Keratinocyte (primary cell): ENCODE measurements at regions not wholly inside any gene's neighbourhood (a gene's known extent, or its start where the extent isn't known, plus 50 kb on each side); places are given as distances from the start of the nearest gene placed in this dataset.

Experiments used
- DNase-seq: peaks from one replicate; pipeline ENCODE4 v3.0.0-alpha.2; 2011; ENCODE audit warnings: low read depth, missing footprints, low spot score
- FAIRE-seq: peaks from 2 replicates; lab custom pipeline; 2011; peaks lifted over from hg19 to GRCh38; lab: Jason Lieb, UNC
- H2AFZ ChIP-seq: 2 replicates; pipeline ENCODE4 v1.6.0; 2012; ENCODE audit warnings: low read length, control low read depth, inconsistent platforms; ENCODE audit not compliant: control insufficient read depth
- H3K27ac ChIP-seq: 2 replicates; pipeline ENCODE4 v1.5.1; 2011; ENCODE audit warnings: low read length; ENCODE audit not compliant: control insufficient read depth, insufficient read depth
- H3K27me3 ChIP-seq: 3 replicates; pipeline ENCODE4 v1.6.0; 2011; ENCODE audit warnings: low read length; ENCODE audit not compliant: control insufficient read depth, insufficient read depth; ENCODE audit errors: extremely low read depth
- H3K36me3 ChIP-seq, 2 experiments: 2 replicates in 1 of 2; 3 replicates in 1 of 2; pipeline ENCODE4 v1.5.1; 2011; ENCODE audit warnings: low read length in 2 of 2, mild to moderate bottlenecking in 1 of 2; ENCODE audit not compliant: control insufficient read depth in 2 of 2, insufficient read depth in 2 of 2; ENCODE audit errors: extremely low read depth in 1 of 2
- H3K4me1 ChIP-seq: 3 replicates; pipeline ENCODE4 v1.5.1; 2011; ENCODE audit warnings: low read length; ENCODE audit not compliant: control insufficient read depth, insufficient read depth; ENCODE audit errors: extremely low read depth
- H3K4me2 ChIP-seq: 3 replicates; pipeline ENCODE4 v1.6.0; 2011; ENCODE audit warnings: low read depth, low read length; ENCODE audit not compliant: control insufficient read depth, insufficient read depth; ENCODE audit errors: extremely low read depth
- H3K4me3 ChIP-seq, 3 experiments: fragments of 200-600 bp in 1 of 3; sonication (generic) in 1 of 3; 2 replicates in 2 of 3; 3 replicates in 1 of 3; pipeline ENCODE4 v1.5.1; 2011 to 2016; ENCODE audit warnings: low read length in 3 of 3, mild to moderate bottlenecking in 3 of 3, control low read depth in 2 of 3, inconsistent platforms in 1 of 3, low read depth in 1 of 3, mixed read lengths in 1 of 3, mixed run types in 1 of 3, moderate library complexity in 1 of 3; ENCODE audit not compliant: control insufficient read depth in 2 of 3, insufficient read depth in 2 of 3; ENCODE audit errors: extremely low read depth in 1 of 3
- H3K79me2 ChIP-seq: 2 replicates; pipeline ENCODE4 v1.6.0; 2012; ENCODE audit warnings: low read length; ENCODE audit not compliant: control insufficient read depth, insufficient read depth
- H3K9ac ChIP-seq: 3 replicates; pipeline ENCODE4 v1.6.0; 2011; ENCODE audit warnings: low read length; ENCODE audit not compliant: control insufficient read depth, insufficient read depth; ENCODE audit errors: extremely low read depth
- H3K9me1 ChIP-seq: 3 replicates; pipeline ENCODE4 v1.6.0; 2011; ENCODE audit warnings: low read length; ENCODE audit not compliant: control insufficient read depth, insufficient read depth; ENCODE audit errors: extremely low read depth
- H3K9me3 ChIP-seq: 2 replicates; pipeline ENCODE4 v1.5.1; 2012; ENCODE audit warnings: low read depth, low read length; ENCODE audit not compliant: control insufficient read depth
- H4K20me1 ChIP-seq: 3 replicates; pipeline ENCODE4 v1.6.0; 2011; ENCODE audit warnings: low read length; ENCODE audit not compliant: control insufficient read depth, insufficient read depth; ENCODE audit errors: extremely low read depth
- CTCF ChIP-seq, 3 experiments: IDR thresholded peaks in 1 of 3; conservative IDR thresholded peaks in 1 of 3; optimal IDR thresholded peaks in 1 of 3; 2 replicates in 2 of 3; 3 replicates in 1 of 3; pipeline versions ENCODE3 to v1.5.1; 2011; ENCODE audit warnings: low read length in 3 of 3, mild to moderate bottlenecking in 3 of 3, moderate library complexity in 2 of 3, control low read depth in 1 of 3, inconsistent platforms in 1 of 3; ENCODE audit not compliant: insufficient read depth in 2 of 3; ENCODE audit errors: extremely low read depth in 1 of 3
- EZH2 ChIP-seq: IDR thresholded peaks from one replicate; pipeline ENCODE4 v1.6.1; 2012; ENCODE audit warnings: inconsistent platforms, mild to moderate bottlenecking, low read length, moderate library complexity
- dilution Hi-C: fragments of 300-500 bp; cut with MboI; formaldehyde crosslinking; loops from one replicate; pipeline ENCODE4 v1.7.0; 2020; ENCODE audit warnings: low sequenced_read_pairs; ENCODE audit not compliant: extremely low pct_ligation_motif_present

GRCh38 chr2:8133913-8134472, 547.9 kb upstream of the ID2 start:
- Histone ChIP-seq H3K4me2 (no peak overlapping the region), H3K9me1 (no peaks in the 10 kb centered on the region), H3K4me1 (no peaks in the 10 kb centered on the region), H3K9me3 (no peaks in the 10 kb centered on the region), H3K9ac (no peak overlapping the region), H3K4me3 (no peak overlapping the region), H3K79me2 (no peaks in the 10 kb centered on the region), H3K27ac (no peak overlapping the region), H2AFZ (no peak overlapping the region), H3K36me3 (no peaks in the 10 kb centered on the region), H4K20me1 (no peaks in the 10 kb centered on the region), H3K27me3 (peaks cover 9% of the 10 kb centered on the region)
- DNase-seq (no peak), FAIRE-seq (no peak)
- no peak for TF ChIP-seq EZH2
- dilution Hi-C loops = no loop called here

DNA sequence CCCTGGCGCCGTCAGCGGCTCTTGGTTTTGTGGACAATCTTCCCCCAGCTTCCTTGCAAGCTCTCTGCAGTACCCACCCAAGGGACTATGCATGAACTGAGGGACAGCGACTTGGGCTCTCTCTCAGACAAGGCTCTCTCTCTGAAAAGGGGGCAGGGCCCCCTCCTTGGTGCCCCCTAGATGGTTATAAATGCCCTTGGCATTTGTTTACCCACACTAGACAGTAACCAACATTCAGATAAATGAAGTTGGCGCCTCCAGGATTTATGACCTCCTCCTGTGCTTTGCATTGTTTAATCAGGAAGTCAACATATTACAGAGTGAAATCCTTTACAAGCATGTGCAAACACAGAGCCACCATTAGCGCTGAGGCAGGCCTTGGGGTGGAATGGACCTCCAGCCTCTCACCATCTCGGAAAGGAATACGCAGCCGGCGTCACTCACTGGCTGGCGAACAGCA, 547.4 kb upstream of the ID2 start:
- peaks cover 9% of the 10 kb centered on the region for H3K27me3 ChIP-seq
- TF ChIP-seq CTCF (optimal IDR thresholded peaks at IDR 0.05 in 1 of 3, IDR thresholded peaks at IDR 0.05 in 1 of 3, conservative IDR thresholded peaks at IDR 0.05 in 1 of 3; ENCODE audit: extremely low read depth in 1 of 3, insufficient read depth in 2 of 3, low read length in 3 of 3) (no peak), EZH2 (no peak)
- dilution Hi-C loops = no loop called here
- no peak overlapping the region for H3K4me2 ChIP-seq
- H3K4me1 ChIP-seq = no peaks in the 10 kb centered on the region
- H3K9me1 ChIP-seq = no peaks in the 10 kb centered on the region
- H3K79me2 ChIP-seq = no peaks in the 10 kb centered on the region
- no peaks in the 10 kb centered on the region for H3K9me3 ChIP-seq
- no peak overlapping the region for H3K27ac ChIP-seq
- H3K4me3 ChIP-seq = no peak overlapping the region
- DNase-seq = no peak
- no peaks in the 10 kb centered on the region for H4K20me1 ChIP-seq
- H3K36me3 ChIP-seq = no peaks in the 10 kb centered on the region
- no peak overlapping the region for H3K9ac ChIP-seq
- no peak overlapping the region for H2AFZ ChIP-seq
- FAIRE-seq = no peak
